Keratinocyte (primary cell): ENCODE measurements at regions not wholly inside any gene's neighbourhood (a gene's known extent, or its start where the extent isn't known, plus 50 kb on each side); places are given as distances from the start of the nearest gene placed in this dataset.
A peak's percentile ranks its signal among the peaks of the same experiment; 100 is the strongest.

Experiments
- DNase-seq: peaks from one replicate; pipeline ENCODE4 v3.0.0-alpha.2; 2011; ENCODE audit warnings: low read depth, missing footprints, low spot score
- FAIRE-seq: peaks from 2 replicates; lab custom pipeline; 2011; peaks lifted over from hg19 to GRCh38; lab: Jason Lieb, UNC
- H2AFZ ChIP-seq: 2 replicates; pipeline ENCODE4 v1.6.0; 2012; ENCODE audit warnings: low read length, control low read depth, inconsistent platforms; ENCODE audit not compliant: control insufficient read depth
- H3K27ac ChIP-seq: 2 replicates; pipeline ENCODE4 v1.5.1; 2011; ENCODE audit warnings: low read length; ENCODE audit not compliant: control insufficient read depth, insufficient read depth
- H3K27me3 ChIP-seq: 3 replicates; pipeline ENCODE4 v1.6.0; 2011; ENCODE audit warnings: low read length; ENCODE audit not compliant: control insufficient read depth, insufficient read depth; ENCODE audit errors: extremely low read depth
- H3K36me3 ChIP-seq, 2 experiments: 2 replicates in 1 of 2; 3 replicates in 1 of 2; pipeline ENCODE4 v1.5.1; 2011; ENCODE audit warnings: low read length in 2 of 2, mild to moderate bottlenecking in 1 of 2; ENCODE audit not compliant: control insufficient read depth in 2 of 2, insufficient read depth in 2 of 2; ENCODE audit errors: extremely low read depth in 1 of 2
- H3K4me1 ChIP-seq: 3 replicates; pipeline ENCODE4 v1.5.1; 2011; ENCODE audit warnings: low read length; ENCODE audit not compliant: control insufficient read depth, insufficient read depth; ENCODE audit errors: extremely low read depth
- H3K4me2 ChIP-seq: 3 replicates; pipeline ENCODE4 v1.6.0; 2011; ENCODE audit warnings: low read depth, low read length; ENCODE audit not compliant: control insufficient read depth, insufficient read depth; ENCODE audit errors: extremely low read depth
- H3K4me3 ChIP-seq, 3 experiments: fragments of 200-600 bp in 1 of 3; sonication (generic) in 1 of 3; 2 replicates in 2 of 3; 3 replicates in 1 of 3; pipeline ENCODE4 v1.5.1; 2011 to 2016; ENCODE audit warnings: low read length in 3 of 3, mild to moderate bottlenecking in 3 of 3, control low read depth in 2 of 3, inconsistent platforms in 1 of 3, low read depth in 1 of 3, mixed read lengths in 1 of 3, mixed run types in 1 of 3, moderate library complexity in 1 of 3; ENCODE audit not compliant: control insufficient read depth in 2 of 3, insufficient read depth in 2 of 3; ENCODE audit errors: extremely low read depth in 1 of 3
- H3K79me2 ChIP-seq: 2 replicates; pipeline ENCODE4 v1.6.0; 2012; ENCODE audit warnings: low read length; ENCODE audit not compliant: control insufficient read depth, insufficient read depth
- H3K9ac ChIP-seq: 3 replicates; pipeline ENCODE4 v1.6.0; 2011; ENCODE audit warnings: low read length; ENCODE audit not compliant: control insufficient read depth, insufficient read depth; ENCODE audit errors: extremely low read depth
- H3K9me1 ChIP-seq: 3 replicates; pipeline ENCODE4 v1.6.0; 2011; ENCODE audit warnings: low read length; ENCODE audit not compliant: control insufficient read depth, insufficient read depth; ENCODE audit errors: extremely low read depth
- H3K9me3 ChIP-seq: 2 replicates; pipeline ENCODE4 v1.5.1; 2012; ENCODE audit warnings: low read depth, low read length; ENCODE audit not compliant: control insufficient read depth
- H4K20me1 ChIP-seq: 3 replicates; pipeline ENCODE4 v1.6.0; 2011; ENCODE audit warnings: low read length; ENCODE audit not compliant: control insufficient read depth, insufficient read depth; ENCODE audit errors: extremely low read depth
- CTCF ChIP-seq, 3 experiments: IDR thresholded peaks in 1 of 3; conservative IDR thresholded peaks in 1 of 3; optimal IDR thresholded peaks in 1 of 3; 2 replicates in 2 of 3; 3 replicates in 1 of 3; pipeline versions ENCODE3 to v1.5.1; 2011; ENCODE audit warnings: low read length in 3 of 3, mild to moderate bottlenecking in 3 of 3, moderate library complexity in 2 of 3, control low read depth in 1 of 3, inconsistent platforms in 1 of 3; ENCODE audit not compliant: insufficient read depth in 2 of 3; ENCODE audit errors: extremely low read depth in 1 of 3
- EZH2 ChIP-seq: IDR thresholded peaks from one replicate; pipeline ENCODE4 v1.6.1; 2012; ENCODE audit warnings: inconsistent platforms, mild to moderate bottlenecking, low read length, moderate library complexity
- dilution Hi-C: fragments of 300-500 bp; cut with MboI; formaldehyde crosslinking; loops from one replicate; pipeline ENCODE4 v1.7.0; 2020; ENCODE audit warnings: low sequenced_read_pairs; ENCODE audit not compliant: extremely low pct_ligation_motif_present

GRCh38 chr6:113556775-113557174 lies 300.4 kb upstream of the MARCKS start:
- Histone ChIP-seq H3K9ac (no peak overlapping the region), H3K36me3 (no peaks in the 10 kb centered on the region), H3K4me1 (peaks cover 31% of the 10 kb centered on the region), H3K4me2 (no peak overlapping the region), H3K9me3 (no peaks in the 10 kb centered on the region), H3K4me3 (no peak overlapping the region), H4K20me1 (no peaks in the 10 kb centered on the region), H2AFZ (no peak overlapping the region), H3K27me3 (no peaks in the 10 kb centered on the region), H3K79me2 (no peaks in the 10 kb centered on the region), H3K27ac (no peak overlapping the region), H3K9me1 (no peaks in the 10 kb centered on the region)
- FAIRE-seq (peak; percentile 41), DNase-seq (no peak)
- dilution Hi-C loops, result no loop called here
- TF ChIP-seq EZH2, result no peak
- TF ChIP-seq CTCF (optimal IDR thresholded peaks at IDR 0.05 in 1 of 3, IDR thresholded peaks at IDR 0.05 in 1 of 3, conservative IDR thresholded peaks at IDR 0.05 in 1 of 3; ENCODE audit: extremely low read depth in 1 of 3, insufficient read depth in 2 of 3, low read length in 3 of 3), result no peak

GRCh38 chr6:113558431-113558830 lies 298.7 kb upstream of the MARCKS start:
- H3K79me2 ChIP-seq, result no peaks in the 10 kb centered on the region
- peak overlapping the region; percentile 88 for H2AFZ ChIP-seq
- H4K20me1 ChIP-seq, result no peaks in the 10 kb centered on the region
- H3K9me1 ChIP-seq, result no peaks in the 10 kb centered on the region
- H3K27me3 ChIP-seq, result no peaks in the 10 kb centered on the region
- H3K36me3 ChIP-seq, result no peaks in the 10 kb centered on the region
- no peak overlapping the region for H3K27ac ChIP-seq
- H3K4me1 ChIP-seq, result peaks cover 31% of the 10 kb centered on the region
- peak overlapping the region; percentile 42 for H3K4me2 ChIP-seq
- TF ChIP-seq CTCF (optimal IDR thresholded peaks at IDR 0.05 in 1 of 3, IDR thresholded peaks at IDR 0.05 in 1 of 3, conservative IDR thresholded peaks at IDR 0.05 in 1 of 3; ENCODE audit: extremely low read depth in 1 of 3, insufficient read depth in 2 of 3, low read length in 3 of 3) (no peak), EZH2 (no peak)
- no peaks in the 10 kb centered on the region for H3K9me3 ChIP-seq
- dilution Hi-C loops, result no loop called here
- no peak overlapping the region for H3K9ac ChIP-seq
- H3K4me3 ChIP-seq, result no peak overlapping the region
- no peak for DNase-seq
- no peak for FAIRE-seq
